Endodermal cell (in vitro differentiated cells): ENCODE measurements at regions not wholly inside any gene's neighbourhood (a gene's known extent, or its start where the extent isn't known, plus 50 kb on each side); places are given as distances from the start of the nearest gene placed in this dataset.

ENCODE experiments used
- DNase-seq: peaks from one replicate; pipeline ENCODE4 v3.0.0-alpha.2; 2017
- H3K27ac ChIP-seq: 2 replicates; pipeline ENCODE4 v1.5.1; 2013; ENCODE audit warnings: mild to moderate bottlenecking, low read depth, low read length, moderate library complexity
- H3K27me3 ChIP-seq: 2 replicates; pipeline ENCODE4 v1.6.1; 2013; ENCODE audit warnings: mild to moderate bottlenecking, low read length, moderate library complexity; ENCODE audit not compliant: insufficient read depth, control insufficient read depth, poor library complexity, severe bottlenecking
- H3K36me3 ChIP-seq: 2 replicates; pipeline ENCODE4 v1.7.0; 2013; ENCODE audit warnings: mild to moderate bottlenecking, low read length, moderate library complexity; ENCODE audit not compliant: control insufficient read depth, insufficient read depth
- H3K4me1 ChIP-seq: one replicate; pipeline ENCODE4 v1.7.0; 2013; ENCODE audit warnings: low read length; ENCODE audit not compliant: control insufficient read depth, insufficient read depth
- H3K4me3 ChIP-seq: 2 replicates; pipeline ENCODE4 v1.5.1; 2013; ENCODE audit warnings: mild to moderate bottlenecking, low read length, moderate library complexity
- H3K9ac ChIP-seq: 2 replicates; pipeline ENCODE4 v1.6.1; 2013; ENCODE audit warnings: mild to moderate bottlenecking, low read length, moderate library complexity; ENCODE audit not compliant: poor library complexity, severe bottlenecking; ENCODE audit errors: extremely low read depth
- H3K9me3 ChIP-seq: 2 replicates; pipeline ENCODE4 v1.6.1; 2013; ENCODE audit warnings: mild to moderate bottlenecking, low read length, moderate library complexity; ENCODE audit not compliant: control insufficient read depth
- H3K27ac Mint-ChIP-seq: 2 replicates; pipeline ENCODE4 v1.8.0; 2020; ENCODE audit warnings: mixed read lengths
- H3K27me3 Mint-ChIP-seq: 2 replicates; pipeline ENCODE4 v1.8.0; 2021; ENCODE audit warnings: mild to moderate bottlenecking, mixed read lengths; ENCODE audit not compliant: insufficient read depth
- H3K36me3 Mint-ChIP-seq: 2 replicates; pipeline ENCODE4 v1.8.0; 2020; ENCODE audit warnings: low read depth, mixed read lengths
- H3K4me1 Mint-ChIP-seq: 2 replicates; pipeline ENCODE4 v1.8.0; 2020; ENCODE audit warnings: mixed read lengths
- H3K4me3 Mint-ChIP-seq: 2 replicates; pipeline ENCODE4 v1.8.0; 2020; ENCODE audit warnings: mild to moderate bottlenecking, moderate library complexity, mixed read lengths
- H3K9me3 Mint-ChIP-seq: 2 replicates; pipeline ENCODE4 v1.8.0; 2020; ENCODE audit warnings: mild to moderate bottlenecking, mixed read lengths
- CTCF ChIP-seq: fragments of 200-600 bp; sonication (generic); conservative IDR thresholded peaks from 2 replicates; pipeline ENCODE4 v1.5.0; 2021; ENCODE audit warnings: antibody characterized with exemption, mild to moderate bottlenecking
- WGBS, 2 experiments: methylation state at CpG; one replicate each; pipeline versions ENCODE4 v1.1.5 to v1.1.7; 2013; ENCODE audit warnings: missing lambda C conversion rate in 2 of 2, mixed read lengths in 1 of 2; ENCODE audit not compliant: insufficient coverage in 1 of 2, insufficient read length in 1 of 2; 5-methylcytosine and 5-hydroxymethylcytosine counted together

- Mint-ChIP-seq H3K4me3 (no peak overlapping the region), H3K4me1 (no peaks in the 10 kb centered on the region), H3K27me3 (peaks cover 2% of the 10 kb centered on the region), H3K9me3 (no peaks in the 10 kb centered on the region), H3K27ac (no peak overlapping the region), H3K36me3 (no peaks in the 10 kb centered on the region)
- 81 to 88% methylated on average over 4 to 13 of the region's 15 CpGs for WGBS, 2 experiments
- Histone ChIP-seq H3K36me3 (no peaks in the 10 kb centered on the region), H3K9ac (no peak overlapping the region), H3K27me3 (no peaks in the 10 kb centered on the region), H3K4me3 (no peak overlapping the region), H3K27ac (peak overlapping the region; percentile 36), H3K4me1 (peaks cover 4% of the 10 kb centered on the region), H3K9me3 (no peaks in the 10 kb centered on the region)
- no peak for DNase-seq
- TF ChIP-seq CTCF, result no peak
Observed at GRCh38 chr2:16394072-16394985, 271.3 kb downstream of the CYRIA start.

GRCh38 chr2:16393500-16394071, 272.0 kb downstream of the CYRIA start:
- peaks cover 4% of the 10 kb centered on the region for H3K4me1 ChIP-seq

More at GRCh38 chr2:16393500-16394071, 272.0 kb downstream of the CYRIA start:
- Mint-ChIP-seq H3K4me1 (no peaks in the 10 kb centered on the region), H3K27ac (no peak overlapping the region), H3K36me3 (no peaks in the 10 kb centered on the region), H3K9me3 (no peaks in the 10 kb centered on the region), H3K27me3 (peaks cover 2% of the 10 kb centered on the region), H3K4me3 (no peak overlapping the region)
- no peaks in the 10 kb centered on the region for H3K36me3 ChIP-seq
- H3K27me3 ChIP-seq, result no peaks in the 10 kb centered on the region
- H3K27ac ChIP-seq, result peak overlapping the region; percentile 36
- TF ChIP-seq CTCF, result no peak
- WGBS, 2 experiments, result 80 to 90% methylated on average over 5 to 8 of the region's 8 CpGs
- DNase-seq, result no peak
- H3K4me3 ChIP-seq, result no peak overlapping the region
- no peak overlapping the region for H3K9ac ChIP-seq
- H3K9me3 ChIP-seq, result no peaks in the 10 kb centered on the region
